ENCODE measurements at regions not wholly inside any gene's neighbourhood (a gene's known extent, or its start where the extent isn't known, plus 50 kb on each side); places are given as distances from the start of the nearest gene placed in this dataset.
"Not testable (repeated sequence)": the region's sequence is repeated elsewhere in the genome, so short reads cannot be mapped to it uniquely, and the experiment has no call there.

GRCh38 chr18:1435487-1435886, 530.8 kb downstream of the ADCYAP1 start:
- no peak for FAIRE-seq

- no peak for FAIRE-seq
These were observed 531.5 kb downstream of the ADCYAP1 start for GRCh38 chr18:1436199-1436598.

GRCh38 chr18:1438458-1438910, 533.8 kb downstream of the ADCYAP1 start:
- FAIRE-seq = no peak

GRCh38 chr18:1438967-1439366, 534.3 kb downstream of the ADCYAP1 start:
- FAIRE-seq = no peak

GRCh38 chr18:1444062-1444461, 539.4 kb downstream of the ADCYAP1 start:
- not testable (repeated sequence) for FAIRE-seq

- FAIRE-seq = no peak
These were observed 542.1 kb downstream of the ADCYAP1 start for GRCh38 chr18:1446765-1447164.

GRCh38 chr18:1452821-1453220, 548.1 kb downstream of the ADCYAP1 start:
- no peak for FAIRE-seq

- FAIRE-seq = no peak
These were observed 550.9 kb downstream of the ADCYAP1 start for GRCh38 chr18:1455605-1456004.

- FAIRE-seq = no peak
These were observed 553.9 kb downstream of the ADCYAP1 start for GRCh38 chr18:1458547-1458946.

- FAIRE-seq = no peak
These were observed 559.3 kb downstream of the ADCYAP1 start for GRCh38 chr18:1463981-1464380.

GRCh38 chr18:1464444-1465217, 560.0 kb downstream of the ADCYAP1 start:
- no peak for FAIRE-seq

- no peak for FAIRE-seq
These were observed 561.4 kb downstream of the ADCYAP1 start for GRCh38 chr18:1466035-1466434.

GRCh38 chr18:1467461-1467964, 562.8 kb downstream of the ADCYAP1 start:
- no peak for FAIRE-seq

GRCh38 chr18:1468550-1468949, 563.9 kb downstream of the ADCYAP1 start:
- FAIRE-seq = no peak

- FAIRE-seq = no peak
These were observed 571.2 kb downstream of the ADCYAP1 start for GRCh38 chr18:1475867-1476266.

- FAIRE-seq = no peak
These were observed 575.6 kb downstream of the ADCYAP1 start for GRCh38 chr18:1480309-1480708.

GRCh38 chr18:1481577-1481976, 576.9 kb downstream of the ADCYAP1 start:
- FAIRE-seq = no peak

GRCh38 chr18:1483385-1483784, 578.7 kb downstream of the ADCYAP1 start:
- no peak for FAIRE-seq

- FAIRE-seq = no peak
These were observed 582.8 kb downstream of the ADCYAP1 start for GRCh38 chr18:1487457-1487856.

- no peak for FAIRE-seq
These were observed 583.7 kb downstream of the ADCYAP1 start for GRCh38 chr18:1488394-1488793.

- FAIRE-seq = no peak
These were observed 584.3 kb downstream of the ADCYAP1 start for GRCh38 chr18:1488957-1489356.

- FAIRE-seq = no peak
These were observed 590.7 kb downstream of the ADCYAP1 start for GRCh38 chr18:1495387-1495786.

- FAIRE-seq = no peak
These were observed 591.4 kb downstream of the ADCYAP1 start for GRCh38 chr18:1496096-1496495.

GRCh38 chr18:1498216-1498615, 593.5 kb downstream of the ADCYAP1 start:
- no peak for FAIRE-seq

- FAIRE-seq = no peak
These were observed 594.6 kb downstream of the ADCYAP1 start for GRCh38 chr18:1499265-1499664.

Measured in G401.6 (cell line).